Right renal cortex interstitium (tissue), 3 donors: ENCODE measurements at regions not wholly inside any gene's neighbourhood (a gene's known extent, or its start where the extent isn't known, plus 50 kb on each side); places are given as distances from the start of the nearest gene placed in this dataset.
"Not testable (repeated sequence)": the region's sequence is repeated elsewhere in the genome, so short reads cannot be mapped to it uniquely, and the experiment has no call there.

Source experiments
- DNase-seq, 3 donors: peaks; one replicate each; pipeline ENCODE4 v3.0.0-alpha.2; 2013; ENCODE audit warnings: low read depth in 3 of 3, low spot score in 2 of 3

DNA sequence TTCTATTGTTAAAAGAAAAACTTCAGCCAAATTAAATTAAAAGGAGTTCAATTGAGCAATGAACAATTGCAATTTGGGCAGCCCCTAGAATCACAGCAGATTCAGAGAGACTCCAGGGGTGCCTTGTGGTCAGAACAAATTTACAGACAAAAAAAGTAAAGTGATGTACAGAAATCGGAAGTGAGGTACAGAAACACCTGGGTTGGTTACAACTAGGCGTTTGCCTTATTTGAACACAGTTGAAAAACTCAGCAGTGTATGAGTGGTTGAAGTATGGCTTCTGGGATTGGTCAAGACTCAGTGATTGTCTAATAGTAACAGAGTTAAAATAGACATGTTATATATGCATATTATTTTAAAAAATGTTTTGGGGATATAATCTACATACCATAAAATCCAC lies 98.5 kb upstream of the ZSWIM2 start:
- DNase-seq, result no peak

GRCh38 chr2:186946896-186947467 lies 98.0 kb upstream of the ZSWIM2 start:
- no peak for DNase-seq

DNA sequence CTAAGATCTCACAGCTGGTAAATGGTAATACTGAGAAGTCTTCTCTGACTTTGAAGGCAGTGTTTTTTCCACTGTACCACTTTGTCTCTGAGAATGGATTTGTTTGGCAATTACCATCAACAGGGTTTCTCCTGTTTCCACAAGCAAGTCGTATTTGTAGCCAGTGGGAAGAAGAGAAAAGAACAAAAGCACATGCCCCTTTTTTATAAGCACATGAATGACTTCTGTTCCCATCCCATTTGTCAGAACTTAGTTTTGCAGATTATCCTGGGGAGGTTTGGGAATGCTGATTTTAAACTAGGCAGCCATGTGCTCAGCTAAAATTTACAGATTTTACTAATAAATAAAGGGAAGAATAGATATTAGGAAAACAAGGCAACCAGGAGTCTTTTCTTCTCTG lies 92.9 kb upstream of the ZSWIM2 start:
- no peak for DNase-seq

DNA sequence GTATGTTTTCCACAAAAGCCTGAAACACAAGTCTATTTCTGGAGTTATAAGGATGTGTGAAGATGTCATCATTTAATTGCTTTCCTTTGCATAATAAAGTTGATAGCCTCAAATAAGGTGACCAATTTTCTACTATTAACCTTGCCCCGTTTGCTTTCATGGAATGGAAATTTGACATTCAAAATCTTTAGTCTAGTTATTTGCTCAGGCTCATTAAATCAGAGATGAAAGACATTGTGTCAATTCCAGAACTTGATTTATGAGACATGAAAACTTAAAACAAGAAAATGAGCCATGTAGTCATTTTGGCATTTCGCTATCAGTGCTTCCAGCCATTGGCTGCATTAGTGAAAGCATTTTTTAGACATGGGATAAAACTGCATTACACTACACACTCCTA lies 91.5 kb upstream of the ZSWIM2 start:
- no peak for DNase-seq

DNA sequence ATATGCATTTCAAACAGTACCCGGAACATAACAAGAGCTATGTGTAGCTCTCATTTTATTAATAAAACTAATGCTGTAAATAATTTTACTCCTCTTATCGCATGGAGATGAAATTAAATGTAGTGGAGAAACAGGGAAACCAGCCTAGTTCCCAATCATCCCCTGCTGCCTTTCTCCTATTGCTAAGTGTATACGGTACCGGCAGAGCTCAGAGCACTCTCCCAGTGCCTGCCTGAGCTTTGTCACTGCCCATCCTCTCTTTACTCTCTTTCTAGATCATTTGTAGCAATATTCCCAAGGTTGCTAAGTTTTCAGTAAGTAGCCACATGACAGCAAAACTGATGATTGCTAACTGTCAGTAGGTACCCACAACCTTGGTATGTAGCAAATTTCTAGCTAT lies 85.5 kb upstream of the ZSWIM2 start:
- DNase-seq, result no peak

DNA sequence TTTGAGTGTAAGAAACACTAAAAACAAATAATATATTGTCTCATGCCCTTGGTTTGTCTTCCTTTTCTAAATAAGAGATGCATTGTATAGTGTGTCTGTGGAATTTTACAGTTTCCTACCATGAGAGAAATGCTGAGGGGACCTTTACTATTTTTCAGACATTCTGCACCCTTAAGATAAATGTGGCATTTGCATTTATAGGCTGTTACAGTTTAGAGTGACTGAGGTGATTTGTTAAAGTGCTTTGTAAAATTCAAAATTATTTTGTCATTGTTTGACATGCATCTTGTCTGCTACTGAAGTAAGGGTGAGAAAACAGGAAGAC lies 78.9 kb upstream of the ZSWIM2 start:
- DNase-seq, result no peak

GRCh38 chr2:186927185-186927866 lies 78.4 kb upstream of the ZSWIM2 start:
- DNase-seq, result no peak

DNA sequence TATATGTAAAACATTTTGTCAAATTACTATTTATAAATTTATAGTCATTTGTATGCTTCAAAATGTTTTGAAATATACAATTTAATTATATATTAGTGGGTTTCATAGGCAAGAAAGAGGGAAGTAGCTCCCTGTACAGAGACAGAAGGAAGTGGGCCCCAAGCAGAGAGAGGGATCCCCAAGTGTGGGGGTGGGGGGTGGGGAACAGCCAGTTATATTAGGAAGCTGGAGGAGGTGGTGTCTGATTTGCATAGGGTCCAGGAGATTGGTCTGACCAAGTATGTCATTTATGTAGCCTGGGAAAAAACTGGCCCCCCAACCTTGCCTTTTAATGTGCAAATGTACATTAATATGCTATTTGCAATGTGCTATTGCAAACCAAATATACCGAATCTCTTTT lies 76.5 kb upstream of the ZSWIM2 start:
- no peak for DNase-seq

DNA sequence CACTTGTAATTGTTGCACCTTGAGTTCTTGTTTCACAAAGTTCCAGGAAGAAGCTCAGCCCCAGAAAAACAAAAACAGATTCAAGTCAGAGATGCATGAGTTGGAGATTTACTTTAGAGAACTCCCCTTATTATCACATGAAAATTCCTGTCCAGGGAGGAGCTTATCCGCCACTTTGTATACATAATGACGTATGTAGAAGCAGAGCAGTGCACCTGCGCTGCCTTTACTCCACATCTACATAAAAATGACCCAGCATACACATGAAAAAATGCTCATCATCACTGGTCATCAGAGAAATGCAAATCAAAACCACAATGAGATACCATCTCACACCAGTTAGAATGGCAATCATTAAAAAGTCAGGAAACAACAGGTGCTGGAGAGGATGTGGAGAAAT lies 73.3 kb upstream of the ZSWIM2 start:
- not testable (repeated sequence) for DNase-seq

DNA sequence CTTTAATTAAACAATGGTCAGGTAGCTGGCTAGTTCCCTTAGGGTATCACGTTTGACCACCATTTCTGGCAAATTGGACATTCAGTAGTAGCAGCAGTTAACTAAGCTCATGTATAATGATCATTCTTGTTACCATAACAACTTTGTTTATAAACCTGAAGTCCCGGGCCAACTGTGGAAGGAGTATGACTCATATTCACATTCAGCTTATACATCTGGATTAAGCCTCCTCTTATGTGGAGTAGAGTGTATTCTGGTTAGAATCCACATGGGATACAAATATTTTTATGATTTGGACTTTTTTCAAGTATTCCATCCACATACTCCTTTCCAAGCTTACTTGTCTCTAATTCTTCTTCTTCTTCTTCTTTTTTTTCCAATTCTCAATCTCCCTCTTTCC lies 70.3 kb upstream of the ZSWIM2 start:
- no peak for DNase-seq

DNA sequence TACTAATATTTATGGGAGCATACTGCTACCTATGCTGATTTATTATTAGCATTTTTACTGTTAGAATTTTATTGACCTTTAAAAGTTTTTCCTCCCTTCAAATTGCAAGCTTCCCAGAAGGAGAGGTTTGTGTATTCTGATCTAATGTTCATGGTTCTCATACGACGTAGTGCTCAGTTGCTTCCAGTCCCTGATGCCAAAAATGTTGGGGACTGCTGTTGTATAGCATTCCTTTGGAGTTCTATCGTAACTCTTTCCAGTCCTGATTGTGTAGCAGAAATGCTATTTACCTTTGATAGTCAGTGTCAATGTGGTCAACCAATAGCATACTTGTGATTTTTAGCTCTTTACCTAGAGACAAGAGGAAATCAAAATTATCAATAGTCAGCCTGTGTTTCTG lies 69.5 kb upstream of the ZSWIM2 start:
- no peak for DNase-seq

DNA sequence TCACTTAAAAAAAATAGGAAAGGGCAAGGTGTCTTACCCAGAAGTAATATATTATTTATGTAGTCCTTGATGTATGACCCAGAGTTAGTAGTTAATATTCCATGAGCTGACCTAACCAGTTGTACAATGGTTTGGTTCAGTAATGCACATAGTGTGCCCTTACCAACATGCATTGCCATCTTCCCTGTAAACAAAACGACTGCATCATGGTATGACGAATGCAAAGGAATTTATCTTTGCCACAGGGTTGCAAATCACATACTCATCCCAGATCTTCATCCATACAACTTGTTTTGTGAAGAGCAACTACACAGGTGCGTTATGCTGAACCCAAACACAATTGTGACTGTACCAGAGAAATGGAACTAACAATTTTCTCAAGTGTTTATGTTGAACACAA lies 68.9 kb upstream of the ZSWIM2 start:
- no peak for DNase-seq

GRCh38 chr2:186913870-186914269 lies 64.9 kb upstream of the ZSWIM2 start:
- no peak for DNase-seq

- no peak for DNase-seq
Measured at GRCh38 chr2:186912979-186913378, 64.0 kb upstream of the ZSWIM2 start.

DNA sequence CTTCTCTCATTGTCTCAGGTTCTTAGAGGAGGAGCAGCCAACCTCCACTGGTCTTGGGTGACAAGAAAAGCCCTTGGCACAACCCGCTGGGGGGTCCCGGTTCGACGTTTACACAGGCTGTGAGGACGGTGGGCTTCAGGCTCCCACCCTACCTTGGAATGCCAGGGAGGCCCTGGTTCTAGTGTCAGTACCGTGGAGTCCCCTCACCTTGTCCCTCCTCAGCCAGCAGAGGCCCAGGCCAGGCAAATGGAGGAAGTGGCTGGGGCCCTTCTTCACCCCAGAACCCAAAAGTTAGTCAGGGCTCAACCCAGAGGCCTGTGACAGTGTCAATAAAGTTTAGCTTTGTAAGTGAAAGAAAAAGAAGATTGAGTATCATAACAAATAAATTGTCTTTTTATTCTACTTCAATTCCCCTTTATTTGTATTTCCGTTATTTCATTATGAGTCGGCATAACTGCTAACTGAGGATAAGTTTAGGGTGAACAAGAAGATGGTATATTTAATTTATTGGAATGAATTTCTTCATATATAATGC lies 62.6 kb upstream of the ZSWIM2 start:
- no peak for DNase-seq

- DNase-seq, result no peak
Measured at GRCh38 chr2:186910996-186911395, 62.0 kb upstream of the ZSWIM2 start.

DNA sequence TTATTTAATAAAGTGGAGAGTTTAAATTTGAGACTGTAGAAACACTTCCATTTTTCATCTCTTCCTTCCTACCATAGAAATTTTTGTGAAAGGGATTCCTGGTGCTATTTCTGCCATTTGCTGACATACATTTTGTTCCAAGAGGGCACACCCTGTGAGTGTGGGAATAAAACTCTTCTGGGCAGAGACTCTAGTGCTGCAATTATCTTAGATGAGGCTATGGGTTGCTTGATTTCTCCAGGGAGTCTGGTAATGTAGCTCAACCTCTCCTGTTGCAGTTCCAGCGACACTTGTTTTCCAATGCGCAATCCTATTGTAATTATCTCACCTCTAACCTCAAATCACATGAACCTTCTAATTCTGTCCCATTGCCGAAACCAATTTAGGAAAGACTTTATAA lies 60.1 kb upstream of the ZSWIM2 start:
- DNase-seq, result no peak

DNA sequence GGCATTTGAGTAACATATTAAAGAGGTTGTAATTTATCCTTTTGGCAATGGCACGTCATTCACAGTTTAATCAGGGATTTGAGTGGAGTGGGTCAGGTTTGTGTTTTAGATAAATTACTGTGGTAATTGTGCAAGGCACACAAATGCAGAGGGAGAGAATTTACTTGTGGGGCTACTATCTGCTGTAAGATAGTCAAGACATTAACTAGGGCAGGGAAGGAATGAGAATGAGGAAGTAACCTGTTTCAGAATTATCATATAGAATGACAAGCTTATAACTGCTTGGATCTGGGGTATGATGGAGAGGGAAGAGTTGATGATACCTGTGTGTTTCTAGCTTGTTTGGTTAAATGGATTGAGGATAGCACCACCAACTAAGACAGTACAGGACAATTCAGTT lies 58.9 kb upstream of the ZSWIM2 start:
- DNase-seq, result no peak

GRCh38 chr2:186903216-186903615 lies 54.2 kb upstream of the ZSWIM2 start:
- DNase-seq, result no peak
